Activated CD8-positive, alpha-beta T cell treated with anti-CD3 and anti-CD28 coated beads, Interleukin-2, amount 10 ng/mL, durations not matched to agents 7 days and 5 days (primary cell): ENCODE measurements at regions not wholly inside any gene's neighbourhood (a gene's known extent, or its start where the extent isn't known, plus 50 kb on each side); places are given as distances from the start of the nearest gene placed in this dataset.

Experiments used
- ATAC-seq: fragments of 150-1000 bp; cut with Tn5 transposase; one replicate; pipeline ENCODE4 v1.10.0; 2021; ENCODE audit warnings: moderate library complexity
- CTCF ChIA-PET: fragments of 350-600 bp; sonication (Branson Sonifier 250); formaldehyde crosslinking; loops from one replicate; lab custom pipeline; 2021; ENCODE audit warnings: antibody characterized with exemption; lab: Charles Lee
- POLR2A ChIA-PET: fragments of 350-600 bp; sonication (Branson Sonifier 250); formaldehyde crosslinking; loops from one replicate; lab custom pipeline; 2021; ENCODE audit warnings: antibody characterized with exemption; lab: Charles Lee
- DNase-seq: peaks from one replicate; pipeline ENCODE4 v3.0.0-alpha.2; 2020
- H3K27ac Mint-ChIP-seq: one replicate; pipeline ENCODE4 v1.8.0; 2021; ENCODE audit warnings: mild to moderate bottlenecking, mixed read lengths
- H3K27me3 Mint-ChIP-seq: one replicate; pipeline ENCODE4 v1.8.0; 2021; ENCODE audit warnings: low read depth, mixed read lengths
- H3K36me3 Mint-ChIP-seq: one replicate; pipeline ENCODE4 v1.8.0; 2021; ENCODE audit warnings: low read depth, mixed read lengths
- H3K4me1 Mint-ChIP-seq: one replicate; pipeline ENCODE4 v1.8.0; 2021; ENCODE audit warnings: low read depth, mixed read lengths
- H3K4me3 Mint-ChIP-seq: one replicate; pipeline ENCODE4 v1.8.0; 2021; ENCODE audit warnings: mild to moderate bottlenecking, mixed read lengths
- H3K9me3 Mint-ChIP-seq: one replicate; pipeline ENCODE4 v1.8.0; 2022; ENCODE audit warnings: mixed read lengths; ENCODE audit not compliant: insufficient read depth

DNA sequence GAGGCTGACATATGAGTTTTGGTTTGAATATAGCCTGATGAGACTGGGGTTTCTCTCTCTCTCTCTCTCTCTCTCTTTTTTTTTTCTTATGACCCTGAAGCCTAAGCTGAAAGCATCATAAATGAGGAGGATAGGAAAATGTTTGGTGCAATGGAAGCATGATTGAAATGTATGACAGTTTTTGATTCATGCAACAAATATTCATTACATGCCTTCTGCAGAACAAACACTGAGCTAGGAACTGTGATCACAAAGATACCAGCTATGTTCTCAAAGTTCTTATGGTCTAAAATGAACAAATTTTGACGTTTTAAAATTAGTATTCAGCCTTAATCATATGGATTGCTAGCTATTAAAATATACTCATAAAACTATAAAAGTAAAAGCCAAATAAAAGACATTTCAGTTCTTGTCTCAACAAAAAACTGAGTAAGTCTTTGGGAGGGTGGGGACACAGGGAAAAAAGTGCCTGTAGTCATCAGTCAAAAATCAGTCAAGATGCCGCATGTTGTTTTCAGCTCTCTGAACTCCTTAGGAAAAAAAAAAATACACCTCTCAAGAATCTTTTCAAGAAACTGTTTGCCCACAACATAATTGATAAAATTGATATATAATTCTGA lies 57.2 kb downstream of the NKX6-1 start:
- DNase-seq (no peak), ATAC-seq (no peak)
- H3K27me3 Mint-ChIP-seq, result no peaks in the 10 kb centered on the region
- no peak overlapping the region for H3K27ac Mint-ChIP-seq
- POLR2A ChIA-PET, result no interaction called here
- H3K4me3 Mint-ChIP-seq, result no peak overlapping the region
- no peaks in the 10 kb centered on the region for H3K9me3 Mint-ChIP-seq
- no peaks in the 10 kb centered on the region for H3K4me1 Mint-ChIP-seq
- H3K36me3 Mint-ChIP-seq, result no peaks in the 10 kb centered on the region
- CTCF ChIA-PET, result no interaction called here

DNA sequence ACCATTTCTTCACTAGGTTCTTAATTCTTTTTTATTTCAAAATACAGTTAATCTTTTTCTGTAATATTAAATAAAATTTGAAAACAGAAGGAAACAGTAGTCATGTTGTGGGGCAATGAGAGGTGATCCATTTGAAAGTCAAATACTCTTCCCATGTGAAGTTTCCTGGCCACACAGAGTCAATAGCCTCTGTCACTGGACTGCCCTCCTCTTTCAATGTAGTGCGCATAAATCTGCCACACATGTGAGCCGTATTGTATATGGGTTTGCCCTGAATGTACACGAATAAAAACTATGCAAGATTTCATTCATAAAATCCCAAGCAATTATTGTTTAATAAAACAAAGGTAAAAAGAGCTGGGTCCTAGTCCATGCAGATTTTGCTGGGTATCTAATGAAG lies 59.1 kb downstream of the NKX6-1 start:
- POLR2A ChIA-PET, result no interaction called here
- Mint-ChIP-seq H3K9me3 (no peaks in the 10 kb centered on the region), H3K4me3 (no peak overlapping the region), H3K27ac (no peak overlapping the region), H3K36me3 (no peaks in the 10 kb centered on the region), H3K27me3 (no peaks in the 10 kb centered on the region), H3K4me1 (no peaks in the 10 kb centered on the region)
- CTCF ChIA-PET, result no interaction called here
- ATAC-seq, result no peak
- no peak for DNase-seq

DNA sequence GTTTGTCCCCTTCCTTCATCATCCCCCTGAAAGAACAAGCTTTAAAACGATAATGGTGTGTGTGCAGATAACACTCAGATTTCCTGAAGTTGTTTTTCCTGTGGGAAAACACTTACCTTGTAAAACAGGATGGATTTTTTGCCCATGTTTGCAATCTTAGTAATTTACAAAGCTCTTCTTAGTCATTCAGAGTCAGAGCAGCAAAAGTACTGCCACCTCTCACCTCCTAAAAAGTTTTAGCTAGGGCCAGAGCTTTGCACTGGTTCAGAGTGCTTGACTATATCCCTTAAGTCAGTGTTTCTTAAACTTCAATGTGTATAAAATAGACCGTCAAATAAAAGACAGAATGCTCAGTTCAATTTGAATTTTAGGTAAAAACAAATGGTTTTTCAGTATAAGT lies 62.3 kb downstream of the NKX6-1 start:
- H3K27me3 Mint-ChIP-seq, result no peaks in the 10 kb centered on the region
- DNase-seq (no peak), ATAC-seq (no peak)
- ChIA-PET CTCF (no interaction called here), POLR2A (no interaction called here)
- H3K4me1 Mint-ChIP-seq, result no peaks in the 10 kb centered on the region
- H3K36me3 Mint-ChIP-seq, result no peaks in the 10 kb centered on the region
- no peaks in the 10 kb centered on the region for H3K9me3 Mint-ChIP-seq
- H3K4me3 Mint-ChIP-seq, result no peak overlapping the region
- H3K27ac Mint-ChIP-seq, result no peak overlapping the region

DNA sequence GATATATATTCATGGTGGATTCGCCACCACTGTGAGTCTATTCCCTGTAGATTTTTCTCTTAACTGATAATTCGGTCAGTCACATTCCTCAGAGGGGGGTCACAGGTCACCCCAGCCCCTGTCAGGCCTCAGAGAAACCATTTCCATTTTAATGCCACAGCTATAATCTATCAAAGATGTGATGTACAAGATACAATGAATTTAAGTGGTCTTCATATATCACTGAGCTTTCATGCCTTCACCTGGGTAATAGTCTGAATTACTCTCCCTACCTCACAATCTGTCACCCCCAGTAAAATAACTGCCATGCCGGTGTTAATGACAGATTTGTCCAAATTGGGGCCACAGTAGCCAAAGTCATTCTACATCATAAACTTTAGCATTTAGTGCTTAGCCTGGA lies 64.7 kb downstream of the NKX6-1 start:
- no peak for ATAC-seq
- Mint-ChIP-seq H3K4me1 (no peaks in the 10 kb centered on the region), H3K4me3 (no peak overlapping the region), H3K36me3 (no peaks in the 10 kb centered on the region), H3K27me3 (no peaks in the 10 kb centered on the region), H3K27ac (no peak overlapping the region), H3K9me3 (no peaks in the 10 kb centered on the region)
- ChIA-PET POLR2A (no interaction called here), CTCF (interaction anchor here (1.0 kb wide), 1 partner anchor 17 kb away, joined by 3 read pairs; no protein-coding TSS in a partner anchor)
- DNase-seq, result no peak

DNA sequence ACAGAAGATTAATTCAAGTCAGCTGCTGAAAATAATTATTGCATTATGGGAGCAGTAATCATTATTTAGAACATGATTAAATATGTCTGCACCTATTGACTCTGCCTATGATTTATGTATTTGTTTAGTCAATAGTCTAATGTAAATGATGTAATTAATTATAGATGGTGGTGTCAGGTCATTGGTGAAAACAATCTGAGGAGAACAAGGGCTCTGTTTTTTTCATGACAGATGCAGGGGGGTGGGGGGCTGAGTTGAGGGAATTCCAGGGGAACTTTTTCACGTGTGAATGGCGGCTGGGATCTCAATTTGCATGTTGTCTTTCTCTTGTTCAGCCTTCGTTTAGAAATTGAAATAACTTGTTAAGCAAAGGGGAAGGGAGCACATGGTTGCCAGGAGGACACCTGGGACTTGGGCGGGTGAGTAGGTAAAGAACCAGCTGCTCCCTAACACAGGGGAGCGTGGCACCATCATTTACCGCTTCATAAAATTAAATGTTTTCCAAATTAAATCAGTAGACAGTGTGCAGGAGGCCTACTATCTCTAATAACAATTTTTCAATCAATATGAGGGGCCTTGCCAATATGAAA lies 65.4 kb downstream of the NKX6-1 start:
- Mint-ChIP-seq H3K4me1 (no peaks in the 10 kb centered on the region), H3K27ac (no peak overlapping the region), H3K36me3 (no peaks in the 10 kb centered on the region), H3K27me3 (no peaks in the 10 kb centered on the region), H3K9me3 (no peaks in the 10 kb centered on the region), H3K4me3 (no peak overlapping the region)
- ChIA-PET CTCF (interaction anchor here (1.0 kb wide), 1 partner anchor 18 kb away, joined by 3 read pairs; no protein-coding TSS in a partner anchor), POLR2A (no interaction called here)
- DNase-seq, result no peak
- no peak for ATAC-seq

DNA sequence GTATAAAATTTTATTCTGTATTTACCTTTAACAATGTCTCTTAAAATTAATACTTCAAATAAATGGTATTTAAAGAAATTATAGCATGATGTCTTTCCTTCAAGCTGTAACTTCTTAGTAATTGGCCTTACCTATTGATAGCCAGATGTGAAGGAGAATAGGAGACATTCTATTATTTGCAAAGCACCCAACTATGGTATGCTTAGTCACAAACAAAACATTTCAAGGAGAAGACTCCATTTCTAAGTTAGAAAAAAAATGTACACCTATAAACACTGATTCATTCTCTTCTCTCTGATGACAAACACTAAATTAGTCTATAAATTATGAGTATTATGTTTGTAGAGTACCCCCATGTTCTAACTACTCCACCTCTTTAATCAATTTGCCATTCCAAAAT lies 66.4 kb downstream of the NKX6-1 start:
- no peak overlapping the region for H3K4me3 Mint-ChIP-seq
- no peaks in the 10 kb centered on the region for H3K27me3 Mint-ChIP-seq
- no peaks in the 10 kb centered on the region for H3K36me3 Mint-ChIP-seq
- DNase-seq (no peak), ATAC-seq (no peak)
- H3K9me3 Mint-ChIP-seq, result no peaks in the 10 kb centered on the region
- POLR2A ChIA-PET, result interaction anchor here (0.6 kb wide), 1 partner anchor 104 kb away, joined by 3 read pairs; no protein-coding TSS in a partner anchor
- CTCF ChIA-PET, result no interaction called here
- no peaks in the 10 kb centered on the region for H3K4me1 Mint-ChIP-seq
- no peak overlapping the region for H3K27ac Mint-ChIP-seq

DNA sequence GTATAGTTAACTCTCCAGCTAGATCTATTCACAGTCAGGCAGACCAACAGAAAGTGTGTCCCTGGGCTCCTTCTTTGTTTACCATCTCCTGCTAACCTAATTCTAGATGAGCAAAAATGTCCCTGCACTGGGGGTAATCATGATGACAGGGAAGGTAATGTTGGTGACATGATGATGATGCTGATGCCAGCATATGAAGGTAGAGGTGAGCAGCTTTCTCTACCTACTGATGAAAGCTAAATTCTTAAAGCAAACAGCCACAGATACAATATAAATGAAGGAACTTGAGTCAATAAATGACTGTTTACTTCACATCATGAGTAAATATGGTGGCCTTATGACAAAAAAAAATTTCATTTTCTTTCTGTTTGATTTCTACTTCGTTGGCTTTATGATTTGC lies 78.5 kb downstream of the NKX6-1 start:
- Mint-ChIP-seq H3K9me3 (no peaks in the 10 kb centered on the region), H3K27me3 (no peaks in the 10 kb centered on the region), H3K4me3 (no peak overlapping the region), H3K4me1 (no peaks in the 10 kb centered on the region), H3K27ac (no peak overlapping the region), H3K36me3 (no peaks in the 10 kb centered on the region)
- ChIA-PET POLR2A (no interaction called here), CTCF (no interaction called here)
- ATAC-seq (no peak), DNase-seq (no peak)

DNA sequence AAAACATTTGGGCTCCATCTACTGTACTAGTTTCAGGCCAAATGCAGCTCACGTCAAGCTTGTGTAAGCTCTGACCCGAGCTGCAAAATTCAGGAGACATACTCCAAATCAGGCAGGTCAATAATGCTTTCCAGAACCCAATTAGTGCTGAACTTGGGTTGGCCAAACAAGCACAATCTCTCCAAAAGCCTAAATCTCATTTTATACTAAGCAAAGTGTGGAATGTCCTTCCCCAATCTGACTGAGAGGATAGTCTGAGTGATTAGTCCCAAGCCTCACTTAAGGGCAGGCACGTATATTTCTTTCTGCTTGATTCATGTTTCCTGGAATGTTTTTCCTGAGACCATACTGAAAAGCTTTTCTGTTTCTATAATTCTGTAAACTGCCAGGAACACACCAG lies 79.9 kb downstream of the NKX6-1 start:
- H3K9me3 Mint-ChIP-seq, result no peaks in the 10 kb centered on the region
- H3K4me3 Mint-ChIP-seq, result no peak overlapping the region
- CTCF ChIA-PET, result no interaction called here
- ATAC-seq (no peak), DNase-seq (no peak)
- no peaks in the 10 kb centered on the region for H3K36me3 Mint-ChIP-seq
- no peaks in the 10 kb centered on the region for H3K27me3 Mint-ChIP-seq
- POLR2A ChIA-PET, result no interaction called here
- H3K4me1 Mint-ChIP-seq, result no peaks in the 10 kb centered on the region
- H3K27ac Mint-ChIP-seq, result no peak overlapping the region

DNA sequence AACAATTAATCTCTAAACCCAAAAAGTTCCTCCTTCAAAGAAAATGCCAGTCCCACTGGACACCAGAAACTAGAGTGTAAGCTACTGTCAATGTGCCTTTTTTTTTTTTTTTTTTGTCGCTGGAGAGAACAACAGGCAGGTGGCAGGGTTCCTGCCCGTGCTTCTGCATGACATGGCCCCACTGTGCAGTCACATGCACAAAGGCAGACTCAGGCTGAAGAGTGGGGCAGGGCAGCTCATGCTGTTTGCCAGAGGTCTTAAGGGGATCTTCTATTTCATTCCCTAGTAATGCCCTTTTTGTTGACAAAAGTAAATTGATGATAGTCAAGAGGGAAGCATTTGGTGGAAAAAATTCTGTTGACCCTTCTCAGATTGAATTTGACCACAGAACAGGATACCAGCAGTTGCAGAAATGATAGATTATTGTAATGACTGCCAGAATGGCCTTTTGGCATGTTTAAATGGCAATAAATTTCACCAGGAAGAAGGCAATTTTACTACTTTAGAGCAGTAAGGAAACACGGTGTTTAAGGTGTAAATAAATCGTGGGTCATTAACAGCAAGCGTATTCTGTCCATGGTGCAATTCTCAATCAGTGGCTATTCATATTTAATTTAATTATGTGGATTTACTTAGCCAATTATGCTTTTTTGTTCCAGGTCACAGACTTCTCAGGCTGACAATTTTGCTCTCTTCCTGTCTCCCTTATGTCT lies 80.9 kb downstream of the NKX6-1 start:
- H3K36me3 Mint-ChIP-seq, result no peaks in the 10 kb centered on the region
- no peaks in the 10 kb centered on the region for H3K27me3 Mint-ChIP-seq
- no peak for ATAC-seq
- H3K27ac Mint-ChIP-seq, result no peak overlapping the region
- H3K4me1 Mint-ChIP-seq, result no peaks in the 10 kb centered on the region
- DNase-seq, result no peak
- no peaks in the 10 kb centered on the region for H3K9me3 Mint-ChIP-seq
- CTCF ChIA-PET, result no interaction called here
- no peak overlapping the region for H3K4me3 Mint-ChIP-seq
- POLR2A ChIA-PET, result no interaction called here

DNA sequence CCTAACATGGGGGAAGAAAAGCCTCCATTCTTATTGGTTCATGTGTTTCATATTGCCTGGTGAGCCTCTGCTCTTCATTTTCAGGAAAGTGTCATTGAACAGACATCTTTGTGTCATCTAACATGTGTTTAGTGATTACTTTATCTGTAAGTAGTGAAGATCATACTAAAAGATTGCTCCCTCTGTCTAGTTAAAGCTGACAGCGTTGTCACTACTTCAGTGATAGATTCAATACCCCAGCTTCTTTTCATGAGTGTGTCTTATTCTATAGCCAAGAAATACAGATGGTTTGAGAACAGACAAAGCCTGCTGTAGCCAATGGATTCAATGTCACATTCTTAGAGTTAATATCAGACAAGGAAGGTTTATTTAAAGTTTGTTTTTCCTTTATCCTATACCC lies 85.1 kb downstream of the NKX6-1 start:
- H3K27me3 Mint-ChIP-seq, result no peaks in the 10 kb centered on the region
- ChIA-PET POLR2A (no interaction called here), CTCF (no interaction called here)
- no peaks in the 10 kb centered on the region for H3K4me1 Mint-ChIP-seq
- ATAC-seq (no peak), DNase-seq (no peak)
- H3K36me3 Mint-ChIP-seq, result no peaks in the 10 kb centered on the region
- no peak overlapping the region for H3K27ac Mint-ChIP-seq
- H3K4me3 Mint-ChIP-seq, result no peak overlapping the region
- H3K9me3 Mint-ChIP-seq, result no peaks in the 10 kb centered on the region

DNA sequence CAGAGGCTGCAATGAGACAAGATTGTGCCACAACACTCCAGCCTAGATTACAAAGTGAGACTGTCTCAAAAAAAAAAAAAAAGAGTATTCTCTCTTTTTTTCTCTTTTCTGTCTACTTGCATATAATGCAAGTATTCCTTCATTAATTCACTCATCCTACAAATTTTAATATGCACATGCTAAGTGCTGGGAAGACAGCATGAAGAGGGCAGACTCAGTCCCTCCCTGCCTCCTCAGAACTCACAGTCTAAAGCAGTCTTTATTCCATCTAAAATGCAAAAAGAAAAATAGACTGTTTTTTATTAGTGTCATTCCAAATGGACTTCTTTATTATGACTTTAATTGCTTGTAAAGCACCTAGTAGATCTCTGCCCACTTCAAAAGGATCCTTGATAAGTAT lies 85.6 kb downstream of the NKX6-1 start:
- no peak for ATAC-seq
- Mint-ChIP-seq H3K9me3 (no peaks in the 10 kb centered on the region), H3K27me3 (no peaks in the 10 kb centered on the region), H3K36me3 (no peaks in the 10 kb centered on the region), H3K4me1 (no peaks in the 10 kb centered on the region), H3K27ac (no peak overlapping the region), H3K4me3 (no peak overlapping the region)
- no peak for DNase-seq
- ChIA-PET POLR2A (no interaction called here), CTCF (no interaction called here)

DNA sequence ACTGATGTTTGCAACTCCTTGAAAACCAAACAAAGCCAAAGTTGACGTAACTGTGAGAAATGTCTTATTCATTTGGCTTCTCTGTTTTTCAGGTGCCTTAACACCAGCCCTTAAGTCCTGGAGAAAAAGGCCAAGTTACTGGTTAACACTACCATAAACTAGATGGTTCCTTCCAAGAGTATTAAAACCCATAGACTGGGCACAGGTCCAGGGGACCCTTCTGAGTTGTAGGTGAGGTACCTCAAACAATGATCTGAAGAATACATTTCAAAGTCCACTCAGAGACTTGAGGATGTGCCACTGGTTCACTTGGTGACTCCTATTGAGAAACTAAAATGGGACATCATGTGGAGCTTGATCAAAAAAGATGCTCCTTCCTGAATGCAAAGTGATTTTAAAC lies 87.0 kb downstream of the NKX6-1 start:
- DNase-seq, result no peak
- H3K9me3 Mint-ChIP-seq, result no peaks in the 10 kb centered on the region
- H3K27ac Mint-ChIP-seq, result no peak overlapping the region
- no peaks in the 10 kb centered on the region for H3K27me3 Mint-ChIP-seq
- POLR2A ChIA-PET, result no interaction called here
- H3K4me1 Mint-ChIP-seq, result no peaks in the 10 kb centered on the region
- CTCF ChIA-PET, result no interaction called here
- no peaks in the 10 kb centered on the region for H3K36me3 Mint-ChIP-seq
- no peak for ATAC-seq
- no peak overlapping the region for H3K4me3 Mint-ChIP-seq
